Lung (tissue), 11 donors: ENCODE measurements at regions not wholly inside any gene's neighbourhood (a gene's known extent, or its start where the extent isn't known, plus 50 kb on each side); places are given as distances from the start of the nearest gene placed in this dataset.

Source experiments
- ATAC-seq: fragments of 200-7000 bp; cut with Tn5 transposase; one replicate; pipeline ENCODE4 v1.9.1; 2020; ENCODE audit warnings: moderate number of reproducible peaks; ENCODE audit not compliant: insufficient read depth, low FRiP score
- DNase-seq, 3 donors: peaks; one replicate each; pipeline ENCODE4 v3.0.0-alpha.2; 2013 to 2017
- H3K27ac ChIP-seq, 2 donors: one replicate each; pipeline ENCODE4 v1.5.1; 2013; ENCODE audit warnings: mild to moderate bottlenecking in 2 of 2, moderate library complexity in 2 of 2, control low read depth in 1 of 2, inconsistent platforms in 1 of 2, low read depth in 1 of 2, low read length in 1 of 2
- H3K27me3 ChIP-seq, 3 donors: one replicate each; pipeline ENCODE4 v1.5.1; 2013; ENCODE audit warnings: low read length in 2 of 3; ENCODE audit not compliant: control insufficient read depth in 3 of 3, insufficient read depth in 3 of 3
- H3K36me3 ChIP-seq, 4 donors: one replicate each; pipeline ENCODE4 v1.5.1; 2013; ENCODE audit warnings: low read length in 4 of 4, mild to moderate bottlenecking in 1 of 4, moderate library complexity in 1 of 4; ENCODE audit not compliant: control insufficient read depth in 4 of 4, insufficient read depth in 4 of 4
- H3K4me1 ChIP-seq, 5 donors: one replicate each; pipeline ENCODE4 v1.5.1; 2013; ENCODE audit warnings: low read length in 5 of 5, mild to moderate bottlenecking in 2 of 5, moderate library complexity in 1 of 5; ENCODE audit not compliant: control insufficient read depth in 5 of 5, insufficient read depth in 5 of 5
- H3K4me3 ChIP-seq: one replicate; pipeline ENCODE4 v1.5.1; 2013; ENCODE audit warnings: mild to moderate bottlenecking, control low read depth, moderate library complexity
- H3K9ac ChIP-seq, 2 donors: one replicate each; pipeline ENCODE4 v1.5.1; 2013; ENCODE audit warnings: low read length in 2 of 2, control low read depth in 1 of 2; ENCODE audit not compliant: insufficient read depth in 1 of 2
- H3K9me3 ChIP-seq, 4 donors: one replicate each; pipeline ENCODE4 v1.5.1; 2013; ENCODE audit warnings: low read length in 3 of 4, mild to moderate bottlenecking in 1 of 4, moderate library complexity in 1 of 4; ENCODE audit not compliant: control insufficient read depth in 4 of 4, insufficient read depth in 3 of 4
- WGBS, 2 donors: extraction: QIAGEN DNeasy Blood & Tissue Kit; methylation state at CpG; one replicate each; pipeline ENCODE4 v1.1.7; 2013; 5-methylcytosine and 5-hydroxymethylcytosine counted together
- TF ChIP-seq, protein P1 (sequence below): IDR thresholded peaks from 2 replicates; pipeline ENCODE4 v1.5.1; 2012; ENCODE audit warnings: mild to moderate bottlenecking; ENCODE audit errors: control extremely low read depth, extremely low read depth
- donor health status: control.
- donor health status: control.
- donor health status: Bipolar disorder and iron deficiency.
- donor health status: healthy.
- donor health status: DM: yes; HTN: yes; CAD: no.

DNA sequence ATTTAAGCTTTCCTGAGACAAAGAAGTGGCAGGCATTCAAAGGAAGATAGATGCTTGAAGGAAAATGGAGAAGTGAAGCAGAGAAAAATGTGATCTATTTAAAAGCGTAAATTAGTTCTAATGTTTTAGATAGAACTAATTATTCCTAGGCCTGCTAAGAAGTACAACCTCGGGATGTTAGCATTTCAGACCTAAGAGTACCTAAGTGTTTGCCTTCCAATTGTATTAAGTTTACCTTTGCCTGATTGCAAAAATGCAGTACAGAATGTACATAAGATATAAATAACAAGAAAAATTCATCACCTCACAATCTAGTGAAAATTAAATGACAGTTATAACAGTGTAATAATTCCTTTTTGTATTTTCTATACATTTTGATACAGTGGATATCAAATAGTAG, 71.1 kb upstream of the HNMT start:
- TF ChIP-seq, protein P1, sequence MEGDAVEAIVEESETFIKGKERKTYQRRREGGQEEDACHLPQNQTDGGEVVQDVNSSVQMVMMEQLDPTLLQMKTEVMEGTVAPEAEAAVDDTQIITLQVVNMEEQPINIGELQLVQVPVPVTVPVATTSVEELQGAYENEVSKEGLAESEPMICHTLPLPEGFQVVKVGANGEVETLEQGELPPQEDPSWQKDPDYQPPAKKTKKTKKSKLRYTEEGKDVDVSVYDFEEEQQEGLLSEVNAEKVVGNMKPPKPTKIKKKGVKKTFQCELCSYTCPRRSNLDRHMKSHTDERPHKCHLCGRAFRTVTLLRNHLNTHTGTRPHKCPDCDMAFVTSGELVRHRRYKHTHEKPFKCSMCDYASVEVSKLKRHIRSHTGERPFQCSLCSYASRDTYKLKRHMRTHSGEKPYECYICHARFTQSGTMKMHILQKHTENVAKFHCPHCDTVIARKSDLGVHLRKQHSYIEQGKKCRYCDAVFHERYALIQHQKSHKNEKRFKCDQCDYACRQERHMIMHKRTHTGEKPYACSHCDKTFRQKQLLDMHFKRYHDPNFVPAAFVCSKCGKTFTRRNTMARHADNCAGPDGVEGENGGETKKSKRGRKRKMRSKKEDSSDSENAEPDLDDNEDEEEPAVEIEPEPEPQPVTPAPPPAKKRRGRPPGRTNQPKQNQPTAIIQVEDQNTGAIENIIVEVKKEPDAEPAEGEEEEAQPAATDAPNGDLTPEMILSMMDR, result no peak
- ATAC-seq, result no peak
- Histone ChIP-seq H3K27ac (no peak overlapping the region), H3K36me3 (no peaks in the 10 kb centered on the region), H3K27me3 (no peaks in the 10 kb centered on the region), H3K4me1 (peaks cover 0 to 2% (median 0%) of the 10 kb centered on the region in 5 donors), H3K4me3 (no peak overlapping the region), H3K9me3 (no peaks in the 10 kb centered on the region), H3K9ac (no peak overlapping the region)
- 71 to 85% methylated on average over 2 of the region's 2 CpGs for WGBS, 2 donors
- DNase-seq, result no peak

DNA sequence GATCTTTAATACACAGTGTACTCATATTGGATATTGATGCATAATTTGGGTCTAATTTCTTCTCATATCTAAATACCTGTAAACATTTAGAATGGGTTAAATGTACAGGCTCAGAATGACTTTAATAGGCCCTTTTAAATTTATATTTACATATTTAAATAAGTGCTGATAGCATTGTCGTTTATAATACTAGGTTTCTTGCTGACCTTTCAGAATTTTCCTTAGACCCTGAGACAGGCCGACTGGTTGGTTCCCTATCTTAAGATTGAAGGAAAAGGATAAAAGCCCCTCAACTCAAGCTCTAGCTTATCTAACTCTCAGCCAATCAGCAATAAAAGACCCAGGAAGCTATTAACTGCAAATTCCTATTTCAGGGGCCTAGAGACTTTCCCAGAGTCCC, 67.8 kb upstream of the HNMT start:
- Histone ChIP-seq H3K9ac (no peak overlapping the region), H3K27ac (no peak overlapping the region), H3K36me3 (no peaks in the 10 kb centered on the region), H3K4me3 (no peak overlapping the region), H3K9me3 (no peaks in the 10 kb centered on the region), H3K4me1 (no peaks in the 10 kb centered on the region), H3K27me3 (no peaks in the 10 kb centered on the region)
- TF ChIP-seq, protein P1, result no peak
- DNase-seq (no peak), ATAC-seq (no peak)
- 72 to 74% methylated on average over 2 of the region's 2 CpGs for WGBS, 2 donors

DNA sequence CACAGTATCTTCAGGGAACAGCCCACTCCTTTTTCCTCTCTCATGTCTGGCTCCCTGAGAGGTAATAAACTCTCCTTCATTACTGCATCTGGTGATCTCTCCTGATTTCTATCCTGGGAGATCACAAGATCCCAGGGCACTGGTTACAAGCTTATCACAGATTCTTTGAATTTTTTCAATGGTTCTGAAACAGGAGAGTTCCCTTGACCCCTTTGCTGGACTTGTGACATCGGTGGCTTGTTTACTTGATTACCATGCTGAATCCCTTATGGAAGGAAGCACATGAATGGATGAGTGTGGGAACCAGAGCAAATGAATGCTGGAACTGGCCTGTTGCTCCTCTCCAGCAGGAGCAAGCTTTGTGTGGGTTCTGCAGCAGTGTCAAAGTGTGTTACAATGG, 67.2 kb upstream of the HNMT start:
- Histone ChIP-seq H3K9ac (no peak overlapping the region), H3K4me3 (no peak overlapping the region), H3K36me3 (no peaks in the 10 kb centered on the region), H3K27me3 (no peaks in the 10 kb centered on the region), H3K4me1 (no peaks in the 10 kb centered on the region), H3K9me3 (no peaks in the 10 kb centered on the region), H3K27ac (no peak overlapping the region)
- no peak for ATAC-seq
- TF ChIP-seq, protein P1, result no peak
- no peak for DNase-seq
- 56 to 81% methylated on average over 1 of the region's 1 CpG for WGBS, 2 donors

DNA sequence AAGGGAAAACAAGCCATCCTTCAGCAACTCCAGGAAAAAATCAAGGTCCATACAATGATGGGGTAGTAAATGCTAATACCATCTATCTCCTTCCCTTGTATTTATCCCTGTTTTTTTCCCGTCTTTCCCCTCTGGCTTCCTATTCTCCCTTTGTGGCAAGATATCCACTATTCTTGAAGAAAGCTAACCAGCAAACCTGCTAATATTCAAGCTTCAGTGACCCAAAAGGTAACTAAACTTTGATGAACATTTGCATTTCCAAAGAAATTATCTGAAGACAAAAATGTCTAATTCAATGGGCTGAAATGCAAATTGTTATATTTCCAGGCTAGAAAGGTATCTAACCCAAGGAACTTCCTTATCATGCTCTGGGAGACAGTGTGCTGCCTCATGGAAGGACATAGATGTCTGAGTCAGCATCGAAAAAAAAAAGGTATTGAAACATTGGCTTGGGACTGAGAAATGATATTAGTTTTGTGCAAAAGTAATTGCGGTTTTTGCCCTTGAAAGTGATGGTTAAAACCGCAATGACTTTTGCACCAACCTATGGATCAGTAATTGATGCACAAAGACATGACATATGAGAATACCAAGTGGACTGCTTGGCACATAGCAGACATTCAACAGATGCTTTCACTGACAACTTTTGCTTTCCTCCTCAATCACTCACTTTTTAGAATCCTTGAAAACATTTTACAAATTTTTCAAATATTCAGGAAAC, 63.7 kb upstream of the HNMT start:
- H3K27me3 ChIP-seq, result no peaks in the 10 kb centered on the region
- DNase-seq (no peak), ATAC-seq (no peak)
- H3K9ac ChIP-seq, result no peak overlapping the region
- H3K4me1 ChIP-seq, result no peaks in the 10 kb centered on the region
- 70% methylated on average over 4 of the region's 4 CpGs for WGBS, 2 donors
- no peaks in the 10 kb centered on the region for H3K36me3 ChIP-seq
- no peaks in the 10 kb centered on the region for H3K9me3 ChIP-seq
- H3K4me3 ChIP-seq, result no peak overlapping the region
- TF ChIP-seq, protein P1, result no peak
- no peak overlapping the region for H3K27ac ChIP-seq
